Left ventricle myocardium inferior (tissue), 1 donor: ENCODE measurements at regions not wholly inside any gene's neighbourhood (a gene's known extent, or its start where the extent isn't known, plus 50 kb on each side); places are given as distances from the start of the nearest gene placed in this dataset.

Experiments used
- DNase-seq: peaks from one replicate; pipeline ENCODE4 v3.0.0-alpha.2; 2020
- H3K27ac ChIP-seq: fragments of 200-600 bp; replicated peaks from 2 replicates; pipeline ENCODE4 v1.8.0; 2021
- H3K27me3 ChIP-seq: fragments of 200-600 bp; 2 replicates; pipeline ENCODE4 v1.8.0; 2021; ENCODE audit warnings: low read depth
- H3K36me3 ChIP-seq: fragments of 200-600 bp; 2 replicates; pipeline ENCODE4 v1.8.0; 2021
- H3K4me1 ChIP-seq: fragments of 200-600 bp; 2 replicates; pipeline ENCODE4 v1.8.0; 2021
- H3K4me3 ChIP-seq: fragments of 200-600 bp; 2 replicates; pipeline ENCODE4 v1.8.0; 2021; ENCODE audit warnings: mild to moderate bottlenecking, moderate library complexity
- H3K9me3 ChIP-seq: fragments of 200-600 bp; replicated peaks from 2 replicates; pipeline ENCODE4 v1.8.0; 2021
- intact Hi-C: fragments of 100-400 bp; cut with micrococcal nuclease; formaldehyde crosslinking; loops from one replicate; pipeline ENCODE4 v1.11.0; 2022
- TF ChIP-seq, protein P1 (sequence below): fragments of 200-600 bp; IDR thresholded peaks from 2 replicates; pipeline ENCODE4 v1.8.0; 2021; ENCODE audit warnings: antibody characterized with exemption, mild to moderate bottlenecking, borderline replicate concordance
- donor health status: DM: no; HTN: yes; CAD: no; lungs with severe emphysema.

- Histone ChIP-seq H3K4me1 (no peaks in the 10 kb centered on the region), H3K27ac (no peak overlapping the region), H3K36me3 (no peaks in the 10 kb centered on the region), H3K9me3 (no peaks in the 10 kb centered on the region), H3K27me3 (no peaks in the 10 kb centered on the region), H3K4me3 (no peak overlapping the region)
- intact Hi-C loops, result no loop called here
- DNase-seq, result no peak
- TF ChIP-seq, protein P1, sequence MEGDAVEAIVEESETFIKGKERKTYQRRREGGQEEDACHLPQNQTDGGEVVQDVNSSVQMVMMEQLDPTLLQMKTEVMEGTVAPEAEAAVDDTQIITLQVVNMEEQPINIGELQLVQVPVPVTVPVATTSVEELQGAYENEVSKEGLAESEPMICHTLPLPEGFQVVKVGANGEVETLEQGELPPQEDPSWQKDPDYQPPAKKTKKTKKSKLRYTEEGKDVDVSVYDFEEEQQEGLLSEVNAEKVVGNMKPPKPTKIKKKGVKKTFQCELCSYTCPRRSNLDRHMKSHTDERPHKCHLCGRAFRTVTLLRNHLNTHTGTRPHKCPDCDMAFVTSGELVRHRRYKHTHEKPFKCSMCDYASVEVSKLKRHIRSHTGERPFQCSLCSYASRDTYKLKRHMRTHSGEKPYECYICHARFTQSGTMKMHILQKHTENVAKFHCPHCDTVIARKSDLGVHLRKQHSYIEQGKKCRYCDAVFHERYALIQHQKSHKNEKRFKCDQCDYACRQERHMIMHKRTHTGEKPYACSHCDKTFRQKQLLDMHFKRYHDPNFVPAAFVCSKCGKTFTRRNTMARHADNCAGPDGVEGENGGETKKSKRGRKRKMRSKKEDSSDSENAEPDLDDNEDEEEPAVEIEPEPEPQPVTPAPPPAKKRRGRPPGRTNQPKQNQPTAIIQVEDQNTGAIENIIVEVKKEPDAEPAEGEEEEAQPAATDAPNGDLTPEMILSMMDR, result no peak
These were observed 96.8 kb downstream of the TMEM26 start for GRCh38 chr10:61356354-61356753.

DNA sequence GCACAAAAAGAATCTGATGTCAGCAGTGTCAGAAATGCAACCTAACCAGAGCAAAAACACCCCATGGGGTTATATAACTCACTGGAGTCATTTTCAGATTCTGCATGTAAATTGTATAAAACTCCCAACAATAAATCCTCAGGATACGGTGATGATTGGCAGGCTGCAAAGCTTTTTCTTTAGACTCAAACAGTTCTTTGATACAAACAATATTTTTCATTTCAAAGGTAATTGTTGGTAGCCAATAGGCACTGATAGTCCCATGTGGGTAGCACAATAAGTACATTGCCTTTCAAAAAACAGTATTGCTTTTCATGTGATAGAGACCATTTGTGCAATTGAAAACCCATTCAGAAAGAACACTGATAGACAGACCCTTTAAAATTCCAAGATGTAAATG, 98.0 kb downstream of the TMEM26 start:
- Histone ChIP-seq H3K9me3 (no peaks in the 10 kb centered on the region), H3K4me3 (no peak overlapping the region), H3K27me3 (no peaks in the 10 kb centered on the region), H3K36me3 (no peaks in the 10 kb centered on the region), H3K27ac (no peak overlapping the region), H3K4me1 (no peaks in the 10 kb centered on the region)
- no peak for DNase-seq
- intact Hi-C loops, result no loop called here
- TF ChIP-seq, protein P1, result no peak

DNA sequence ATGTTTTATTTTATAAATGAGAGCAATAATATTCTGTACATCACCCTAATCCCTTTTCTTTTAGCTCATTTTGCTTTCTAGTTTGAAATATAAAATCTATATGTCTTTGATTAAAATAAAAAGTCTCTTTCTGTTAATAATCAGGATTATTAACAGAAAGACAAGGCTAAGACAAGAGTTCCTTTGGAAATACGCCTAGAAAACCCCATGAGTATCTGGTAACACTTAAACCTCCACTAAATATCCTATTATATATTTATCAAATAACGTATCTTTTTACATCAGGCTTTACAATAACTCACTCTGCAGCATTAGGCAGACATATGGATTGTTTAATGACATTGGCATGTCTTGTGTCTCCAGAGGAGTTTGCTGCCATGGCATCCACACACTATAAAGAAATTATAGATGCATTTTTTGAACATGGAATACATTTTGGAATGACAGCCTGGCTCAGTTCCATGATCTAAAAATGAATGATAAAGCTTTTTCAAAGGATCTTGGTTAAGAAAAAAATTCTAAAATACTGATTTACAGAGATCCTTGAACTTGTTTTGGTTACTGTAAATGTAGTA, 98.7 kb downstream of the TMEM26 start:
- H3K4me3 ChIP-seq, result no peak overlapping the region
- TF ChIP-seq, protein P1, result no peak
- intact Hi-C loops, result no loop called here
- no peaks in the 10 kb centered on the region for H3K36me3 ChIP-seq
- H3K4me1 ChIP-seq, result no peaks in the 10 kb centered on the region
- H3K27me3 ChIP-seq, result no peaks in the 10 kb centered on the region
- DNase-seq, result no peak
- no peak overlapping the region for H3K27ac ChIP-seq
- H3K9me3 ChIP-seq, result no peaks in the 10 kb centered on the region

DNA sequence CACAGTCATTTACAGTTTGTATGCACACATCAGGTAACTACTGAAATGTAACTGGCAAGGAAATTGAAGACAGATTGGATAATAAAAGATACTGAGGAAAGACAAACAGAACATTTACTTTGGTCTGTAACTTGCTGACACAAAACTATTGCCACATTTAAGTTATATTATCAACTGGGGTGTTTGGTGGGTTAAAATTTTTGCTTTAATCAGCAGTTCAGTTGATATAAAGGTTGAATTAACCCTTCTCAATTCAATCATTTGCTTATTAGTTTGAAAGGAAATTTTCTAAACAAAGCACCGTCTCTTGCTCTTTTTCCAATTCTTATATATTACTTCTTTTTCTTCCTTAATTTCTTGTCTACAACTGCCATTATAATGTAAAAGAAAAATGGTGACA, 102.4 kb downstream of the TMEM26 start:
- H3K27ac ChIP-seq, result no peak overlapping the region
- no peaks in the 10 kb centered on the region for H3K36me3 ChIP-seq
- H3K27me3 ChIP-seq, result no peaks in the 10 kb centered on the region
- intact Hi-C loops, result no loop called here
- H3K4me3 ChIP-seq, result no peak overlapping the region
- no peaks in the 10 kb centered on the region for H3K4me1 ChIP-seq
- H3K9me3 ChIP-seq, result no peaks in the 10 kb centered on the region
- TF ChIP-seq, protein P1, result no peak
- no peak for DNase-seq

- Histone ChIP-seq H3K4me1 (no peaks in the 10 kb centered on the region), H3K36me3 (no peaks in the 10 kb centered on the region), H3K27ac (no peak overlapping the region), H3K9me3 (no peaks in the 10 kb centered on the region), H3K4me3 (no peak overlapping the region), H3K27me3 (no peaks in the 10 kb centered on the region)
- intact Hi-C loops, result no loop called here
- DNase-seq, result no peak
- TF ChIP-seq, protein P1, result no peak
These were observed 103.1 kb downstream of the TMEM26 start for GRCh38 chr10:61350068-61350467.
